Caco-2 (cell line): ENCODE measurements at regions not wholly inside any gene's neighbourhood (a gene's known extent, or its start where the extent isn't known, plus 50 kb on each side); places are given as distances from the start of the nearest gene placed in this dataset.

Source experiments
- BruUV-seq: library from RNA; stranded (reverse); fragments of 400-500 nt; replicated peaks from 2 replicates; lab custom pipeline; 2021; lab: Mats Ljungman, UMichigan
- CTCF ChIA-PET: fragments of 300-600 bp; sonication (Branson Sonifier 250); formaldehyde crosslinking; loops from one replicate; lab custom pipeline; 2022; ENCODE audit warnings: antibody characterized with exemption; lab: Charles Lee
- POLR2A ChIA-PET: fragments of 300-600 bp; sonication (Branson Sonifier 250); formaldehyde crosslinking; loops from one replicate; lab custom pipeline; 2022; ENCODE audit warnings: antibody characterized with exemption; lab: Charles Lee
- DNase-seq, 2 experiments: peaks; one replicate each; pipeline versions ENCODE4 v3.0.0 to v3.0.0-alpha.2; 2020 to 2022
- H3K27me3 ChIP-seq: replicated peaks from 2 replicates; pipeline ENCODE4 v1.6.0; 2011; ENCODE audit warnings: low read length; ENCODE audit not compliant: control insufficient read depth, insufficient read depth
- H3K36me3 ChIP-seq: 2 replicates; pipeline ENCODE4 v1.5.1; 2011; ENCODE audit warnings: low read length; ENCODE audit not compliant: control insufficient read depth, insufficient read depth
- H3K4me1 ChIP-seq: fragments of 250-450 bp; sonication (Bioruptor Pico); 2 replicates; pipeline ENCODE4 v1.5.1; 2020; ENCODE audit warnings: mild to moderate bottlenecking
- H3K4me3 ChIP-seq: 2 replicates; pipeline ENCODE4 v1.5.1; 2011; ENCODE audit warnings: low read depth, mild to moderate bottlenecking, control low read depth, low read length
- H3K9me3 ChIP-seq: fragments of 250-450 bp; sonication (Bioruptor Pico); 2 replicates; pipeline ENCODE4 v1.5.1; 2020; ENCODE audit warnings: mild to moderate bottlenecking, moderate library complexity
- H3K27ac Mint-ChIP-seq: one replicate; pipeline ENCODE4 v1.8.0; 2022; ENCODE audit warnings: mixed read lengths; ENCODE audit not compliant: unreplicated experiment
- H3K27me3 Mint-ChIP-seq: one replicate; pipeline ENCODE4 v1.8.0; 2022; ENCODE audit warnings: mixed read lengths; ENCODE audit not compliant: insufficient read depth, unreplicated experiment
- H3K36me3 Mint-ChIP-seq: one replicate; pipeline ENCODE4 v1.8.0; 2022; ENCODE audit warnings: mild to moderate bottlenecking, mixed read lengths; ENCODE audit not compliant: insufficient read depth, unreplicated experiment
- H3K4me1 Mint-ChIP-seq: one replicate; pipeline ENCODE4 v1.8.0; 2022; ENCODE audit warnings: low read depth, mixed read lengths; ENCODE audit not compliant: unreplicated experiment
- H3K4me3 Mint-ChIP-seq: one replicate; pipeline ENCODE4 v1.8.0; 2022; ENCODE audit warnings: mild to moderate bottlenecking, moderate library complexity, mixed read lengths; ENCODE audit not compliant: unreplicated experiment
- H3K9me3 Mint-ChIP-seq: one replicate; pipeline ENCODE4 v1.8.0; 2022; ENCODE audit warnings: mixed read lengths; ENCODE audit not compliant: unreplicated experiment
- CTCF ChIP-seq, 2 experiments: fragments of 200-600 bp in 1 of 2; IDR thresholded peaks; 1 replicate in 1 of 2; 2 replicates in 1 of 2; pipeline versions ENCODE4 v1.5.1 to v1.8.0; 2011 to 2022; ENCODE audit warnings: antibody characterized with exemption in 1 of 2, control low read depth in 1 of 2, inconsistent platforms in 1 of 2, low read depth in 1 of 2, low read length in 1 of 2, mild to moderate bottlenecking in 1 of 2, moderate library complexity in 1 of 2; ENCODE audit not compliant: insufficient read depth in 1 of 2, severe bottlenecking in 1 of 2, unreplicated experiment in 1 of 2
- intact Hi-C: fragments of 100-400 bp; cut with micrococcal nuclease; formaldehyde crosslinking; loops from one replicate; pipeline ENCODE4 v1.10.0; 2022; ENCODE audit not compliant: unreplicated experiment

GRCh38 chr14:40368314-40368713, 936.1 kb upstream of the FBXO33 start:
- H3K9me3 Mint-ChIP-seq: no peaks in the 10 kb centered on the region
- DNase-seq: no peak
- Histone ChIP-seq H3K9me3 (no peaks in the 10 kb centered on the region), H3K36me3 (no peaks in the 10 kb centered on the region), H3K4me3 (no peak overlapping the region), H3K27me3 (no peaks in the 10 kb centered on the region), H3K4me1 (no peaks in the 10 kb centered on the region)
- ChIA-PET CTCF (no interaction called here), POLR2A (no interaction called here)
- H3K27me3 Mint-ChIP-seq: no peaks in the 10 kb centered on the region
- intact Hi-C loops: no loop called here
- H3K27ac Mint-ChIP-seq: no peak overlapping the region
- no peak for TF ChIP-seq CTCF (IDR thresholded peaks at IDR 0.05; ENCODE audit: insufficient read depth in 1 of 2, low read depth in 1 of 2, low read length in 1 of 2, severe bottlenecking in 1 of 2, unreplicated experiment in 1 of 2)
- BruUV-seq: no TSS peak
- no peak overlapping the region for H3K4me3 Mint-ChIP-seq
- no peaks in the 10 kb centered on the region for H3K4me1 Mint-ChIP-seq
- no peaks in the 10 kb centered on the region for H3K36me3 Mint-ChIP-seq

GRCh38 chr14:40367717-40368116, 935.5 kb upstream of the FBXO33 start:
- DNase-seq: no peak
- Mint-ChIP-seq H3K36me3 (no peaks in the 10 kb centered on the region), H3K27me3 (no peaks in the 10 kb centered on the region), H3K4me1 (no peaks in the 10 kb centered on the region), H3K9me3 (no peaks in the 10 kb centered on the region), H3K4me3 (no peak overlapping the region), H3K27ac (no peak overlapping the region)
- ChIA-PET CTCF (no interaction called here), POLR2A (no interaction called here)
- TF ChIP-seq CTCF (IDR thresholded peaks at IDR 0.05; ENCODE audit: insufficient read depth in 1 of 2, low read depth in 1 of 2, low read length in 1 of 2, severe bottlenecking in 1 of 2, unreplicated experiment in 1 of 2): no peak
- Histone ChIP-seq H3K36me3 (no peaks in the 10 kb centered on the region), H3K9me3 (no peaks in the 10 kb centered on the region), H3K4me1 (no peaks in the 10 kb centered on the region), H3K4me3 (no peak overlapping the region), H3K27me3 (no peaks in the 10 kb centered on the region)
- no TSS peak for BruUV-seq
- intact Hi-C loops: no loop called here

- no peak for TF ChIP-seq CTCF (IDR thresholded peaks at IDR 0.05; ENCODE audit: insufficient read depth in 1 of 2, low read depth in 1 of 2, low read length in 1 of 2, severe bottlenecking in 1 of 2, unreplicated experiment in 1 of 2)
- no peaks in the 10 kb centered on the region for H3K27me3 Mint-ChIP-seq
- no peaks in the 10 kb centered on the region for H3K4me1 ChIP-seq
- no peaks in the 10 kb centered on the region for H3K4me1 Mint-ChIP-seq
- BruUV-seq: no TSS peak
- H3K36me3 Mint-ChIP-seq: no peaks in the 10 kb centered on the region
- no peak for DNase-seq
- intact Hi-C loops: no loop called here
- H3K27me3 ChIP-seq: no peaks in the 10 kb centered on the region
- H3K36me3 ChIP-seq: no peaks in the 10 kb centered on the region
- ChIA-PET POLR2A (no interaction called here), CTCF (no interaction called here)
- no peak overlapping the region for H3K4me3 ChIP-seq
- peaks cover 3% of the 10 kb centered on the region for H3K9me3 Mint-ChIP-seq
- H3K27ac Mint-ChIP-seq: no peak overlapping the region
- H3K4me3 Mint-ChIP-seq: no peak overlapping the region
- no peaks in the 10 kb centered on the region for H3K9me3 ChIP-seq
Measured at GRCh38 chr14:40365305-40365704, 933.1 kb upstream of the FBXO33 start.
